Naive thymus-derived CD4-positive, alpha-beta T cell (primary cell): ENCODE measurements at regions not wholly inside any gene's neighbourhood (a gene's known extent, or its start where the extent isn't known, plus 50 kb on each side); places are given as distances from the start of the nearest gene placed in this dataset.
"Not testable (repeated sequence)": the region's sequence is repeated elsewhere in the genome, so short reads cannot be mapped to it uniquely, and the experiment has no call there.

Source experiments
- ATAC-seq: fragments of 150-1000 bp; cut with Tn5 transposase; 2 replicates; pipeline ENCODE4 v1.10.0; 2021; ENCODE audit warnings: mild to moderate bottlenecking, moderate library complexity
- CTCF ChIA-PET: fragments of 350-600 bp; sonication (Branson Sonifier 250); formaldehyde crosslinking; loops from one replicate; lab custom pipeline; 2021; ENCODE audit warnings: antibody characterized with exemption; lab: Charles Lee
- POLR2A ChIA-PET: fragments of 350-600 bp; sonication (Branson Sonifier 250); formaldehyde crosslinking; loops from one replicate; lab custom pipeline; 2021; ENCODE audit warnings: antibody characterized with exemption, inconsistent platforms; lab: Charles Lee
- DNase-seq, 9 donors: peaks; one replicate each; pipeline versions ENCODE4 v3.0.0 to v3.0.0-alpha.2; 2020 to 2022; ENCODE audit warnings: mixed read lengths in 1 of 9
- H3K27ac ChIP-seq: one replicate; pipeline ENCODE4 v1.7.0; 2013; ENCODE audit warnings: mild to moderate bottlenecking, low read depth, low read length, moderate library complexity
- H3K27me3 ChIP-seq, 2 donors: one replicate each; pipeline ENCODE4 v1.7.0; 2013; ENCODE audit warnings: low read length in 2 of 2, mild to moderate bottlenecking in 2 of 2, moderate library complexity in 2 of 2; ENCODE audit not compliant: control insufficient read depth in 2 of 2, insufficient read depth in 2 of 2
- H3K36me3 ChIP-seq, 3 experiments: 1 replicate in 2 of 3; 2 replicates in 1 of 3; pipeline ENCODE4 v1.7.0; 2013; ENCODE audit warnings: low read length in 3 of 3, mild to moderate bottlenecking in 3 of 3, moderate library complexity in 1 of 3; ENCODE audit not compliant: insufficient read depth in 3 of 3, control insufficient read depth in 2 of 3
- H3K4me1 ChIP-seq, 2 donors: one replicate each; pipeline ENCODE4 v1.7.0; 2013; ENCODE audit warnings: low read length in 2 of 2, mild to moderate bottlenecking in 2 of 2, moderate library complexity in 1 of 2; ENCODE audit not compliant: control insufficient read depth in 2 of 2, insufficient read depth in 2 of 2
- H3K4me3 ChIP-seq: 2 replicates; pipeline ENCODE4 v1.7.0; 2013; ENCODE audit warnings: mild to moderate bottlenecking, low read length
- H3K9me3 ChIP-seq, 3 experiments: 1 replicate in 2 of 3; 2 replicates in 1 of 3; pipeline ENCODE4 v1.7.0; 2013; ENCODE audit warnings: low read length in 3 of 3; ENCODE audit not compliant: control insufficient read depth in 2 of 3
- H3K27ac Mint-ChIP-seq, 9 donors: one replicate each; pipeline ENCODE4 v1.8.0; 2020 to 2022; ENCODE audit warnings: mixed read lengths in 9 of 9, mild to moderate bottlenecking in 8 of 9, moderate library complexity in 5 of 9, inconsistent platforms in 2 of 9
- H3K27me3 Mint-ChIP-seq, 5 donors: one replicate each; pipeline ENCODE4 v1.8.0; 2021 to 2022; ENCODE audit warnings: mixed read lengths in 5 of 5, mild to moderate bottlenecking in 1 of 5
- H3K36me3 Mint-ChIP-seq, 5 donors: one replicate each; pipeline ENCODE4 v1.8.0; 2020 to 2022; ENCODE audit warnings: mixed read lengths in 5 of 5, mild to moderate bottlenecking in 3 of 5, inconsistent platforms in 1 of 5
- H3K4me1 Mint-ChIP-seq, 7 donors: one replicate each; pipeline ENCODE4 v1.8.0; 2020 to 2022; ENCODE audit warnings: mixed read lengths in 7 of 7, mild to moderate bottlenecking in 3 of 7, inconsistent platforms in 1 of 7
- H3K4me3 Mint-ChIP-seq, 10 donors: one replicate each; pipeline ENCODE4 v1.8.0; 2020 to 2022; ENCODE audit warnings: mild to moderate bottlenecking in 10 of 10, mixed read lengths in 10 of 10, moderate library complexity in 6 of 10, inconsistent platforms in 2 of 10
- H3K9me3 Mint-ChIP-seq, 11 donors: one replicate each; pipeline ENCODE4 v1.8.0; 2020 to 2022; ENCODE audit warnings: mixed read lengths in 11 of 11, mild to moderate bottlenecking in 4 of 11, inconsistent platforms in 1 of 11, moderate library complexity in 1 of 11
- intact Hi-C, 2 donors: fragments of 100-400 bp; cut with micrococcal nuclease; formaldehyde crosslinking; loops; one replicate each; pipeline ENCODE4 v1.15.1; 2023

- H3K4me3 Mint-ChIP-seq, result no peak overlapping the region
- CTCF ChIA-PET, result no interaction called here
- no peak for ATAC-seq
These were observed 467.5 kb downstream of the DTWD2 start for GRCh38 chr5:118520771-118521415.

DNA sequence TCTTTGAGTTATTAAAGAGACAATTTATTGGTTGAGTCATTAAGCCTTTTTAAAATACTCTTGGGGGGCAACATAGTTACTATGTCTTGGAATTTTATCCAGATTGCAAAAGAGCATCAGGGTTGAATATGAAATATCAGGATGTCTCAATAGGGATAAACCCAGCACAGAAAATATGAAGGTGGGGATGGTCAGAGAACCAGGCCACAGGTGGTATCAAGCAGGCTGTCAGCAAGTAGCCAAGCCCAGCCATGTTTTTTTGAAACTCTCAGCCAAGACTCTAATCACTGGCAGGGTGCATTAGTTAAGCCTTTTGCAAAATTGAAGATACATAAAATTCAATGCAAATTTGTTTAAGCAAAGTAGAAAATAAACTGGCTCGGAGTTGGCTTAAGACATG, 468.9 kb downstream of the DTWD2 start:
- peaks cover 0 to 12% (median 0%) of the 10 kb centered on the region in 5 donors for H3K27me3 Mint-ChIP-seq
- H3K4me1 Mint-ChIP-seq, result no peaks in the 10 kb centered on the region
- no peaks in the 10 kb centered on the region for H3K36me3 ChIP-seq
- ATAC-seq (no peak), DNase-seq (no peak)
- no peak overlapping the region for H3K4me3 Mint-ChIP-seq
- no peaks in the 10 kb centered on the region for H3K4me1 ChIP-seq
- H3K27ac Mint-ChIP-seq, result no peak overlapping the region
- no peaks in the 10 kb centered on the region for H3K27me3 ChIP-seq
- H3K36me3 Mint-ChIP-seq, result no peaks in the 10 kb centered on the region
- intact Hi-C loops, result no loop called here
- ChIA-PET POLR2A (no interaction called here), CTCF (no interaction called here)
- H3K9me3 Mint-ChIP-seq, result peaks cover 0 to 17% (median 2%) of the 10 kb centered on the region in 11 donors
- H3K4me3 ChIP-seq, result no peak overlapping the region
- no peak overlapping the region for H3K27ac ChIP-seq
- H3K9me3 ChIP-seq, result no peaks in the 10 kb centered on the region

More at GRCh38 chr5:118520771-118521415, 467.5 kb downstream of the DTWD2 start:
- Histone ChIP-seq H3K36me3 (no peaks in the 10 kb centered on the region), H3K9me3 (no peaks in the 10 kb centered on the region), H3K27ac (no peak overlapping the region), H3K27me3 (no peaks in the 10 kb centered on the region), H3K4me3 (no peak overlapping the region), H3K4me1 (no peaks in the 10 kb centered on the region)
- Mint-ChIP-seq H3K27ac (no peak overlapping the region), H3K4me1 (no peaks in the 10 kb centered on the region), H3K36me3 (no peaks in the 10 kb centered on the region), H3K9me3 (peaks cover 0 to 10% (median 2%) of the 10 kb centered on the region in 11 donors), H3K27me3 (peaks cover 0 to 12% (median 5%) of the 10 kb centered on the region in 5 donors)
- no peak for DNase-seq
- intact Hi-C loops, result no loop called here
- POLR2A ChIA-PET, result no interaction called here

GRCh38 chr5:118518720-118519119, 469.6 kb downstream of the DTWD2 start:
- DNase-seq (no peak), ATAC-seq (no peak)
- Histone ChIP-seq H3K4me3 (no peak overlapping the region), H3K4me1 (no peaks in the 10 kb centered on the region), H3K9me3 (no peaks in the 10 kb centered on the region), H3K27ac (no peak overlapping the region), H3K36me3 (no peaks in the 10 kb centered on the region), H3K27me3 (no peaks in the 10 kb centered on the region)
- no peaks in the 10 kb centered on the region for H3K4me1 Mint-ChIP-seq
- no peak overlapping the region for H3K27ac Mint-ChIP-seq
- ChIA-PET POLR2A (no interaction called here), CTCF (no interaction called here)
- H3K36me3 Mint-ChIP-seq, result no peaks in the 10 kb centered on the region
- H3K9me3 Mint-ChIP-seq, result peaks cover 0 to 17% (median 2%) of the 10 kb centered on the region in 11 donors
- H3K27me3 Mint-ChIP-seq, result peaks cover 0 to 12% (median 0%) of the 10 kb centered on the region in 5 donors
- no peak overlapping the region for H3K4me3 Mint-ChIP-seq
- intact Hi-C loops, result no loop called here

GRCh38 chr5:118511846-118512245, 476.5 kb downstream of the DTWD2 start:
- Histone ChIP-seq H3K9me3 (no peaks in the 10 kb centered on the region), H3K27me3 (no peaks in the 10 kb centered on the region), H3K36me3 (no peaks in the 10 kb centered on the region), H3K4me1 (no peaks in the 10 kb centered on the region), H3K4me3 (no peak overlapping the region), H3K27ac (no peak overlapping the region)
- ChIA-PET CTCF (no interaction called here), POLR2A (no interaction called here)
- no peak for DNase-seq
- ATAC-seq, result no peak
- H3K4me3 Mint-ChIP-seq, result no peak overlapping the region
- no peak overlapping the region for H3K27ac Mint-ChIP-seq
- no peaks in the 10 kb centered on the region for H3K4me1 Mint-ChIP-seq
- no peaks in the 10 kb centered on the region for H3K36me3 Mint-ChIP-seq
- intact Hi-C loops, result no loop called here
- peaks cover 0 to 8% (median 4%) of the 10 kb centered on the region in 5 donors for H3K27me3 Mint-ChIP-seq
- H3K9me3 Mint-ChIP-seq, result peaks cover 0 to 26% (median 3%) of the 10 kb centered on the region in 11 donors

- peaks cover 0 to 2% (median 0%) of the 10 kb centered on the region in 7 donors for H3K4me1 Mint-ChIP-seq
- ChIA-PET POLR2A (no interaction called here), CTCF (no interaction called here)
- no peaks in the 10 kb centered on the region for H3K36me3 Mint-ChIP-seq
- DNase-seq (no peak), ATAC-seq (no peak)
- H3K4me1 ChIP-seq, result no peaks in the 10 kb centered on the region
- H3K9me3 ChIP-seq, result no peaks in the 10 kb centered on the region
- H3K36me3 ChIP-seq, result no peaks in the 10 kb centered on the region
- H3K27me3 Mint-ChIP-seq, result peaks cover 0 to 8% (median 6%) of the 10 kb centered on the region in 5 donors
- peaks cover 3 to 30% (median 8%) of the 10 kb centered on the region in 11 donors for H3K9me3 Mint-ChIP-seq
- no peaks in the 10 kb centered on the region for H3K27me3 ChIP-seq
- no peak overlapping the region for H3K27ac Mint-ChIP-seq
- intact Hi-C loops, result no loop called here
- no peak overlapping the region for H3K4me3 Mint-ChIP-seq
- no peak overlapping the region for H3K4me3 ChIP-seq
- no peak overlapping the region for H3K27ac ChIP-seq
These were observed 482.0 kb downstream of the DTWD2 start for GRCh38 chr5:118506217-118506852.

- H3K9me3 ChIP-seq, H3K4me1 ChIP-seq, intact Hi-C loops, H3K36me3 ChIP-seq, H3K4me3 ChIP-seq, H3K27ac ChIP-seq, H3K4me1 Mint-ChIP-seq, H3K27ac Mint-ChIP-seq, H3K4me3 Mint-ChIP-seq, DNase-seq, H3K36me3 Mint-ChIP-seq, ATAC-seq, POLR2A ChIA-PET, H3K27me3 Mint-ChIP-seq, H3K27me3 ChIP-seq: not testable (repeated sequence)
- peaks cover 3 to 37% (median 9%) of the 10 kb centered on the region in 11 donors for H3K9me3 Mint-ChIP-seq
- CTCF ChIA-PET, result interaction anchor here (0.5 kb wide), 1 partner anchor 457 kb away, joined by 3 read pairs; no protein-coding TSS in a partner anchor
These were observed 486.1 kb downstream of the DTWD2 start for GRCh38 chr5:118502232-118502631.

DNA sequence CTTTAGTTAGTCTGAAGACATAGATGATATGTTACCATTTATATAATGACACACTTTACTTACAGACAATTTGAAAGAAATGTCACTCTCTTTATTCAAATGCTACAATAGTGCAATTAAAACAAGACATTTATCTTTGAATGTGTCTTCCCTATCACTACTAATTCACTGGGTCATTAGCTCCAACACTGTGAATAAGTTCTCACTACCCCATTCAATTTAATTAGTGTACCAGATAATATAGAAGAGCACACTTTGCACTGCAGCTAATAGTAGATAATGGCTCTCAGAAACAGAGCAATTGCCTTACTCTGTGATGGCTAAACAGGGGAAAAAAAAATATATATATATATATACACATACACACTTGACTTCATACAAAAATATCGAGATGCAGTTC, 497.0 kb downstream of the DTWD2 start:
- DNase-seq, result no peak
- H3K27ac Mint-ChIP-seq, result no peak overlapping the region
- no peaks in the 10 kb centered on the region for H3K36me3 Mint-ChIP-seq
- Histone ChIP-seq H3K4me1 (no peaks in the 10 kb centered on the region), H3K27ac (no peak overlapping the region), H3K9me3 (no peaks in the 10 kb centered on the region), H3K4me3 (no peak overlapping the region), H3K36me3 (no peaks in the 10 kb centered on the region), H3K27me3 (no peaks in the 10 kb centered on the region)
- no peaks in the 10 kb centered on the region for H3K27me3 Mint-ChIP-seq
- no peak overlapping the region for H3K4me3 Mint-ChIP-seq
- POLR2A ChIA-PET, result no interaction called here
- CTCF ChIA-PET, result no interaction called here
- H3K9me3 Mint-ChIP-seq, result peaks cover 0 to 16% (median 3%) of the 10 kb centered on the region in 11 donors
- ATAC-seq, result no peak
- H3K4me1 Mint-ChIP-seq, result no peaks in the 10 kb centered on the region
- intact Hi-C loops, result no loop called here
